Keratinocyte (primary cell): ENCODE measurements at regions not wholly inside any gene's neighbourhood (a gene's known extent, or its start where the extent isn't known, plus 50 kb on each side); places are given as distances from the start of the nearest gene placed in this dataset.

Experiments used
- DNase-seq: peaks from one replicate; pipeline ENCODE4 v3.0.0-alpha.2; 2011; ENCODE audit warnings: low read depth, missing footprints, low spot score
- FAIRE-seq: peaks from 2 replicates; lab custom pipeline; 2011; peaks lifted over from hg19 to GRCh38; lab: Jason Lieb, UNC
- H2AFZ ChIP-seq: 2 replicates; pipeline ENCODE4 v1.6.0; 2012; ENCODE audit warnings: low read length, control low read depth, inconsistent platforms; ENCODE audit not compliant: control insufficient read depth
- H3K27ac ChIP-seq: 2 replicates; pipeline ENCODE4 v1.5.1; 2011; ENCODE audit warnings: low read length; ENCODE audit not compliant: control insufficient read depth, insufficient read depth
- H3K27me3 ChIP-seq: 3 replicates; pipeline ENCODE4 v1.6.0; 2011; ENCODE audit warnings: low read length; ENCODE audit not compliant: control insufficient read depth, insufficient read depth; ENCODE audit errors: extremely low read depth
- H3K36me3 ChIP-seq, 2 experiments: 2 replicates in 1 of 2; 3 replicates in 1 of 2; pipeline ENCODE4 v1.5.1; 2011; ENCODE audit warnings: low read length in 2 of 2, mild to moderate bottlenecking in 1 of 2; ENCODE audit not compliant: control insufficient read depth in 2 of 2, insufficient read depth in 2 of 2; ENCODE audit errors: extremely low read depth in 1 of 2
- H3K4me1 ChIP-seq: 3 replicates; pipeline ENCODE4 v1.5.1; 2011; ENCODE audit warnings: low read length; ENCODE audit not compliant: control insufficient read depth, insufficient read depth; ENCODE audit errors: extremely low read depth
- H3K4me2 ChIP-seq: 3 replicates; pipeline ENCODE4 v1.6.0; 2011; ENCODE audit warnings: low read depth, low read length; ENCODE audit not compliant: control insufficient read depth, insufficient read depth; ENCODE audit errors: extremely low read depth
- H3K4me3 ChIP-seq, 3 experiments: fragments of 200-600 bp in 1 of 3; sonication (generic) in 1 of 3; 2 replicates in 2 of 3; 3 replicates in 1 of 3; pipeline ENCODE4 v1.5.1; 2011 to 2016; ENCODE audit warnings: low read length in 3 of 3, mild to moderate bottlenecking in 3 of 3, control low read depth in 2 of 3, inconsistent platforms in 1 of 3, low read depth in 1 of 3, mixed read lengths in 1 of 3, mixed run types in 1 of 3, moderate library complexity in 1 of 3; ENCODE audit not compliant: control insufficient read depth in 2 of 3, insufficient read depth in 2 of 3; ENCODE audit errors: extremely low read depth in 1 of 3
- H3K79me2 ChIP-seq: 2 replicates; pipeline ENCODE4 v1.6.0; 2012; ENCODE audit warnings: low read length; ENCODE audit not compliant: control insufficient read depth, insufficient read depth
- H3K9ac ChIP-seq: 3 replicates; pipeline ENCODE4 v1.6.0; 2011; ENCODE audit warnings: low read length; ENCODE audit not compliant: control insufficient read depth, insufficient read depth; ENCODE audit errors: extremely low read depth
- H3K9me1 ChIP-seq: 3 replicates; pipeline ENCODE4 v1.6.0; 2011; ENCODE audit warnings: low read length; ENCODE audit not compliant: control insufficient read depth, insufficient read depth; ENCODE audit errors: extremely low read depth
- H3K9me3 ChIP-seq: 2 replicates; pipeline ENCODE4 v1.5.1; 2012; ENCODE audit warnings: low read depth, low read length; ENCODE audit not compliant: control insufficient read depth
- H4K20me1 ChIP-seq: 3 replicates; pipeline ENCODE4 v1.6.0; 2011; ENCODE audit warnings: low read length; ENCODE audit not compliant: control insufficient read depth, insufficient read depth; ENCODE audit errors: extremely low read depth
- CTCF ChIP-seq, 3 experiments: IDR thresholded peaks in 1 of 3; conservative IDR thresholded peaks in 1 of 3; optimal IDR thresholded peaks in 1 of 3; 2 replicates in 2 of 3; 3 replicates in 1 of 3; pipeline versions ENCODE3 to v1.5.1; 2011; ENCODE audit warnings: low read length in 3 of 3, mild to moderate bottlenecking in 3 of 3, moderate library complexity in 2 of 3, control low read depth in 1 of 3, inconsistent platforms in 1 of 3; ENCODE audit not compliant: insufficient read depth in 2 of 3; ENCODE audit errors: extremely low read depth in 1 of 3
- EZH2 ChIP-seq: IDR thresholded peaks from one replicate; pipeline ENCODE4 v1.6.1; 2012; ENCODE audit warnings: inconsistent platforms, mild to moderate bottlenecking, low read length, moderate library complexity
- dilution Hi-C: fragments of 300-500 bp; cut with MboI; formaldehyde crosslinking; loops from one replicate; pipeline ENCODE4 v1.7.0; 2020; ENCODE audit warnings: low sequenced_read_pairs; ENCODE audit not compliant: extremely low pct_ligation_motif_present

GRCh38 chr2:228559774-228560415 is 378.4 kb upstream of the SPHKAP start:
- DNase-seq (no peak), FAIRE-seq (no peak)
- H3K9ac ChIP-seq: no peak overlapping the region
- no peak overlapping the region for H3K27ac ChIP-seq
- H3K36me3 ChIP-seq: no peaks in the 10 kb centered on the region
- TF ChIP-seq CTCF (optimal IDR thresholded peaks at IDR 0.05 in 1 of 3, IDR thresholded peaks at IDR 0.05 in 1 of 3, conservative IDR thresholded peaks at IDR 0.05 in 1 of 3; ENCODE audit: extremely low read depth in 1 of 3, insufficient read depth in 2 of 3, low read length in 3 of 3) (no peak), EZH2 (no peak)
- H4K20me1 ChIP-seq: no peaks in the 10 kb centered on the region
- H3K4me3 ChIP-seq: no peak overlapping the region
- H3K9me1 ChIP-seq: no peaks in the 10 kb centered on the region
- no peaks in the 10 kb centered on the region for H3K27me3 ChIP-seq
- no peak overlapping the region for H2AFZ ChIP-seq
- H3K4me2 ChIP-seq: no peak overlapping the region
- dilution Hi-C loops: no loop called here
- no peaks in the 10 kb centered on the region for H3K9me3 ChIP-seq
- H3K79me2 ChIP-seq: no peaks in the 10 kb centered on the region
- H3K4me1 ChIP-seq: peaks cover 7% of the 10 kb centered on the region

GRCh38 chr2:228556717-228557116 is 375.2 kb upstream of the SPHKAP start:
- no peak for DNase-seq
- Histone ChIP-seq H3K4me2 (no peak overlapping the region), H3K27ac (no peak overlapping the region), H3K36me3 (no peaks in the 10 kb centered on the region), H3K4me3 (no peak overlapping the region), H4K20me1 (no peaks in the 10 kb centered on the region), H2AFZ (no peak overlapping the region), H3K9me1 (no peaks in the 10 kb centered on the region), H3K79me2 (no peaks in the 10 kb centered on the region), H3K4me1 (peaks cover 7% of the 10 kb centered on the region), H3K9ac (no peak overlapping the region), H3K9me3 (no peaks in the 10 kb centered on the region), H3K27me3 (no peaks in the 10 kb centered on the region)
- peak; percentile 34 for FAIRE-seq
- TF ChIP-seq EZH2: no peak
- no peak for TF ChIP-seq CTCF (optimal IDR thresholded peaks at IDR 0.05 in 1 of 3, IDR thresholded peaks at IDR 0.05 in 1 of 3, conservative IDR thresholded peaks at IDR 0.05 in 1 of 3; ENCODE audit: extremely low read depth in 1 of 3, insufficient read depth in 2 of 3, low read length in 3 of 3)
- dilution Hi-C loops: no loop called here
